SK-N-SH (cell line): ENCODE measurements at regions not wholly inside any gene's neighbourhood (a gene's known extent, or its start where the extent isn't known, plus 50 kb on each side); places are given as distances from the start of the nearest gene placed in this dataset.
"Not testable (repeated sequence)": the region's sequence is repeated elsewhere in the genome, so short reads cannot be mapped to it uniquely, and the experiment has no call there.

Source experiments
- ELF1 ChIP-seq: IDR thresholded peaks from 2 replicates; pipeline ENCODE4 v1.4.0; 2012
- TAF1 ChIP-seq: IDR thresholded peaks from 2 replicates; pipeline ENCODE4 v1.6.1; 2012; ENCODE audit warnings: low read depth, mild to moderate bottlenecking, low read length, moderate library complexity, borderline replicate concordance
- TF ChIP-seq, protein P1 (sequence below): fragments of 200-600 bp; sonication (generic); IDR thresholded peaks from 2 replicates; pipeline ENCODE4 v1.6.1; 2017; ENCODE audit warnings: antibody characterized with exemption, mild to moderate bottlenecking, moderate library complexity

DNA sequence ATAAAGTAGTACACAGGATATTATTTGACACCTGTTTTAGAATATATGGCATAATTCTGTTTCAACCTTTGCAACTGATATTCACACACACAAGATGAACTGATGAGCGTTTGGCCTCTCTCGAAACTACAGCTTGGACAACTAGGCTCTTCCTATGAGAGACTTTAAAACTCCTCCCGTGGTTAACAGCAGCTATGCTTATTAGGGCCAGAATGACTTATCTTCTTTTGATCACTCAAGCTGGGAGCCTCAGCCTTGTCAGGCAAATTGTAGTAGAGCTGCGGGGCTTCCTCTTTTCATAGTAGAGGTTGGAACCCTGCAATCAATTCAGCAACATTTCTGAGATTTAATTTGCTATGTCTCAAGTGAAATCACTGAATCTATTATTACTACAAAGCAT is 381.3 kb upstream of the ANKRD20A1 start:
- not testable (repeated sequence) for TF ChIP-seq ELF1, TAF1
- TF ChIP-seq, protein P1, sequence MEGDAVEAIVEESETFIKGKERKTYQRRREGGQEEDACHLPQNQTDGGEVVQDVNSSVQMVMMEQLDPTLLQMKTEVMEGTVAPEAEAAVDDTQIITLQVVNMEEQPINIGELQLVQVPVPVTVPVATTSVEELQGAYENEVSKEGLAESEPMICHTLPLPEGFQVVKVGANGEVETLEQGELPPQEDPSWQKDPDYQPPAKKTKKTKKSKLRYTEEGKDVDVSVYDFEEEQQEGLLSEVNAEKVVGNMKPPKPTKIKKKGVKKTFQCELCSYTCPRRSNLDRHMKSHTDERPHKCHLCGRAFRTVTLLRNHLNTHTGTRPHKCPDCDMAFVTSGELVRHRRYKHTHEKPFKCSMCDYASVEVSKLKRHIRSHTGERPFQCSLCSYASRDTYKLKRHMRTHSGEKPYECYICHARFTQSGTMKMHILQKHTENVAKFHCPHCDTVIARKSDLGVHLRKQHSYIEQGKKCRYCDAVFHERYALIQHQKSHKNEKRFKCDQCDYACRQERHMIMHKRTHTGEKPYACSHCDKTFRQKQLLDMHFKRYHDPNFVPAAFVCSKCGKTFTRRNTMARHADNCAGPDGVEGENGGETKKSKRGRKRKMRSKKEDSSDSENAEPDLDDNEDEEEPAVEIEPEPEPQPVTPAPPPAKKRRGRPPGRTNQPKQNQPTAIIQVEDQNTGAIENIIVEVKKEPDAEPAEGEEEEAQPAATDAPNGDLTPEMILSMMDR, result not testable (repeated sequence)
